ENCODE measurements at regions not wholly inside any gene's neighbourhood (a gene's known extent, or its start where the extent isn't known, plus 50 kb on each side); places are given as distances from the start of the nearest gene placed in this dataset.

DNA sequence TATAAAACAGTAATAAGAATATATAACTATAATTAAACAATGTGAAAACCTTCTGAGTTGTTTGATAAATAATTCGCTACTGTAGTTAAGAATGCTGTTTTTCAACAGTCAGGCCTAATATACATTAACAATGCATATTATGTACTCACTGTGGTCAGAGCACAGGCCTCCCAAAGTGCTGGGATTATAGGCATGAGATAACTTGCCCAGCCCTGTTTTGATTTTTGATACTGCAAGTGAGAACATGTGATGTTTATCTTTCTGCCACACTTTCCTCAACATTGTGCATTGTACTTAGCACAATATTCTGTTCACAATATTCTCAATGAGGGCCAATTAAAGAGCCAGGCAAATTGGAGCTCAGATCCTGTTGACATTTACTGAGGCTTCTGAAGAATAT lies 274.5 kb upstream of the RARB start:
- TF ChIP-seq, protein P1, sequence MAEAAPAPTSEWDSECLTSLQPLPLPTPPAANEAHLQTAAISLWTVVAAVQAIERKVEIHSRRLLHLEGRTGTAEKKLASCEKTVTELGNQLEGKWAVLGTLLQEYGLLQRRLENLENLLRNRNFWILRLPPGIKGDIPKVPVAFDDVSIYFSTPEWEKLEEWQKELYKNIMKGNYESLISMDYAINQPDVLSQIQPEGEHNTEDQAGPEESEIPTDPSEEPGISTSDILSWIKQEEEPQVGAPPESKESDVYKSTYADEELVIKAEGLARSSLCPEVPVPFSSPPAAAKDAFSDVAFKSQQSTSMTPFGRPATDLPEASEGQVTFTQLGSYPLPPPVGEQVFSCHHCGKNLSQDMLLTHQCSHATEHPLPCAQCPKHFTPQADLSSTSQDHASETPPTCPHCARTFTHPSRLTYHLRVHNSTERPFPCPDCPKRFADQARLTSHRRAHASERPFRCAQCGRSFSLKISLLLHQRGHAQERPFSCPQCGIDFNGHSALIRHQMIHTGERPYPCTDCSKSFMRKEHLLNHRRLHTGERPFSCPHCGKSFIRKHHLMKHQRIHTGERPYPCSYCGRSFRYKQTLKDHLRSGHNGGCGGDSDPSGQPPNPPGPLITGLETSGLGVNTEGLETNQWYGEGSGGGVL (tag by site-specific recombination; IDR thresholded peaks at IDR 0.05) = no peak
- no peak for TF ChIP-seq GLI4 (tag by site-specific recombination; IDR thresholded peaks at IDR 0.05)
- no peak for TF ChIP-seq BCL11B (tag by site-specific recombination; IDR thresholded peaks at IDR 0.05; ENCODE audit: low read depth)
- TF ChIP-seq, protein P2, sequence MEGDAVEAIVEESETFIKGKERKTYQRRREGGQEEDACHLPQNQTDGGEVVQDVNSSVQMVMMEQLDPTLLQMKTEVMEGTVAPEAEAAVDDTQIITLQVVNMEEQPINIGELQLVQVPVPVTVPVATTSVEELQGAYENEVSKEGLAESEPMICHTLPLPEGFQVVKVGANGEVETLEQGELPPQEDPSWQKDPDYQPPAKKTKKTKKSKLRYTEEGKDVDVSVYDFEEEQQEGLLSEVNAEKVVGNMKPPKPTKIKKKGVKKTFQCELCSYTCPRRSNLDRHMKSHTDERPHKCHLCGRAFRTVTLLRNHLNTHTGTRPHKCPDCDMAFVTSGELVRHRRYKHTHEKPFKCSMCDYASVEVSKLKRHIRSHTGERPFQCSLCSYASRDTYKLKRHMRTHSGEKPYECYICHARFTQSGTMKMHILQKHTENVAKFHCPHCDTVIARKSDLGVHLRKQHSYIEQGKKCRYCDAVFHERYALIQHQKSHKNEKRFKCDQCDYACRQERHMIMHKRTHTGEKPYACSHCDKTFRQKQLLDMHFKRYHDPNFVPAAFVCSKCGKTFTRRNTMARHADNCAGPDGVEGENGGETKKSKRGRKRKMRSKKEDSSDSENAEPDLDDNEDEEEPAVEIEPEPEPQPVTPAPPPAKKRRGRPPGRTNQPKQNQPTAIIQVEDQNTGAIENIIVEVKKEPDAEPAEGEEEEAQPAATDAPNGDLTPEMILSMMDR (tag by site-specific recombination; IDR thresholded peaks at IDR 0.05) = no peak
- TF ChIP-seq SP7 (tag by site-specific recombination; IDR thresholded peaks at IDR 0.05) = no peak
- no peak for TF ChIP-seq ZNF133 (tag by site-specific recombination; IDR thresholded peaks at IDR 0.05)
- TF ChIP-seq ZNF157 (tag by site-specific recombination; IDR thresholded peaks at IDR 0.05) = no peak
- TF ChIP-seq, protein P3, sequence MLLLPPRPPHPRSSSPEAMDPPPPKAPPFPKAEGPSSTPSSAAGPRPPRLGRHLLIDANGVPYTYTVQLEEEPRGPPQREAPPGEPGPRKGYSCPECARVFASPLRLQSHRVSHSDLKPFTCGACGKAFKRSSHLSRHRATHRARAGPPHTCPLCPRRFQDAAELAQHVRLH (tag by site-specific recombination; IDR thresholded peaks at IDR 0.05) = no peak
- no peak for TF ChIP-seq ZNF138 (tag by site-specific recombination; IDR thresholded peaks at IDR 0.05; ENCODE audit: borderline replicate concordance)
- no peak for TF ChIP-seq ZSCAN23 (tag by site-specific recombination; IDR thresholded peaks at IDR 0.05)
- no peak for TF ChIP-seq ZNF274 (IDR thresholded peaks at IDR 0.05; ENCODE audit: low read length)
- no peak for TF ChIP-seq ZNF274 (tag by site-specific recombination; IDR thresholded peaks at IDR 0.05; ENCODE audit: borderline replicate concordance)
- TF ChIP-seq, protein P4, sequence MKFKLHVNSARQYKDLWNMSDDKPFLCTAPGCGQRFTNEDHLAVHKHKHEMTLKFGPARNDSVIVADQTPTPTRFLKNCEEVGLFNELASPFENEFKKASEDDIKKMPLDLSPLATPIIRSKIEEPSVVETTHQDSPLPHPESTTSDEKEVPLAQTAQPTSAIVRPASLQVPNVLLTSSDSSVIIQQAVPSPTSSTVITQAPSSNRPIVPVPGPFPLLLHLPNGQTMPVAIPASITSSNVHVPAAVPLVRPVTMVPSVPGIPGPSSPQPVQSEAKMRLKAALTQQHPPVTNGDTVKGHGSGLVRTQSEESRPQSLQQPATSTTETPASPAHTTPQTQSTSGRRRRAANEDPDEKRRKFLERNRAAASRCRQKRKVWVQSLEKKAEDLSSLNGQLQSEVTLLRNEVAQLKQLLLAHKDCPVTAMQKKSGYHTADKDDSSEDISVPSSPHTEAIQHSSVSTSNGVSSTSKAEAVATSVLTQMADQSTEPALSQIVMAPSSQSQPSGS (tag by site-specific recombination; IDR thresholded peaks at IDR 0.05; ENCODE audit: low read depth) = no peak

All from HEK293 (cell line).